ENCODE measurements at regions not wholly inside any gene's neighbourhood (a gene's known extent, or its start where the extent isn't known, plus 50 kb on each side); places are given as distances from the start of the nearest gene placed in this dataset.

DNA sequence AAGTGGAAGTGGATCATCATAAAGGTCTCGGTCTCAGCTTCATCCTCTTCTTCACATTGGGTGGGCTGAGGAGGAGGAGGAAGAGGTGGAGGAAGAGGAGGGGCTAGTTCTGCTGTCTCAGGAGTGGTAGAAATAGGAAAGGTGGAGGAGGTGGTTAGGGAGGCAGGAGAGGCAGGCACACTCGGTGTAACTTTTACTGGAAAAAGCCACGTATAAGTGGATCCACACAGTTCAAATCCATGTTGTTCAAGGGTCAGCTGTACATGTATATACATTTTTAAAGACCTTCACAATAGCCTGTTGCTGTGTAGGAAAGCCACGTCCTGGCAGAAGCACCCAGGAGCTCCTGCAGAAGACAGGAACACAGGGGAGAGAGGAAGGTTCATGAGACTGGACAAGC is 110.3 kb upstream of the RAB12 start:
- POLR2A ChIA-PET, result no interaction called here
- DNase-seq, result no peak
- CTCF ChIA-PET, result no interaction called here
- Histone ChIP-seq H3K4me1 (ENCODE audit: control extremely low read depth in 1 of 4, control insufficient read depth in 4 of 4, insufficient read depth in 4 of 4, low read length in 3 of 4) (no peaks in the 10 kb centered on the region), H3K27ac (ENCODE audit: insufficient read depth in 1 of 2, low read depth in 1 of 2, low read length in 2 of 2, poor library complexity in 1 of 2, severe bottlenecking in 2 of 2) (no peak overlapping the region), H3K27me3 (replicated peaks in 2 of 5; ENCODE audit: control insufficient read depth in 4 of 5, insufficient read depth in 5 of 5, low read length in 4 of 5) (no peaks in the 10 kb centered on the region), H3K4me3 (ENCODE audit: control insufficient read depth in 1 of 7, extremely low read depth in 1 of 7, insufficient read depth in 4 of 7, low read depth in 2 of 7, low read length in 6 of 7) (no peak overlapping the region), H3K36me3 (ENCODE audit: control insufficient read depth in 4 of 4, insufficient read depth in 4 of 4, low read length in 3 of 4) (no peaks in the 10 kb centered on the region), H3K9me3 (ENCODE audit: control extremely low read depth in 1 of 5, control insufficient read depth in 4 of 5, insufficient read depth in 2 of 5, low read depth in 1 of 5, low read length in 4 of 5) (no peaks in the 10 kb centered on the region)
- 100% methylated on average over 1 of the region's 4 CpGs for WGBS (ENCODE audit: insufficient coverage)

DNA sequence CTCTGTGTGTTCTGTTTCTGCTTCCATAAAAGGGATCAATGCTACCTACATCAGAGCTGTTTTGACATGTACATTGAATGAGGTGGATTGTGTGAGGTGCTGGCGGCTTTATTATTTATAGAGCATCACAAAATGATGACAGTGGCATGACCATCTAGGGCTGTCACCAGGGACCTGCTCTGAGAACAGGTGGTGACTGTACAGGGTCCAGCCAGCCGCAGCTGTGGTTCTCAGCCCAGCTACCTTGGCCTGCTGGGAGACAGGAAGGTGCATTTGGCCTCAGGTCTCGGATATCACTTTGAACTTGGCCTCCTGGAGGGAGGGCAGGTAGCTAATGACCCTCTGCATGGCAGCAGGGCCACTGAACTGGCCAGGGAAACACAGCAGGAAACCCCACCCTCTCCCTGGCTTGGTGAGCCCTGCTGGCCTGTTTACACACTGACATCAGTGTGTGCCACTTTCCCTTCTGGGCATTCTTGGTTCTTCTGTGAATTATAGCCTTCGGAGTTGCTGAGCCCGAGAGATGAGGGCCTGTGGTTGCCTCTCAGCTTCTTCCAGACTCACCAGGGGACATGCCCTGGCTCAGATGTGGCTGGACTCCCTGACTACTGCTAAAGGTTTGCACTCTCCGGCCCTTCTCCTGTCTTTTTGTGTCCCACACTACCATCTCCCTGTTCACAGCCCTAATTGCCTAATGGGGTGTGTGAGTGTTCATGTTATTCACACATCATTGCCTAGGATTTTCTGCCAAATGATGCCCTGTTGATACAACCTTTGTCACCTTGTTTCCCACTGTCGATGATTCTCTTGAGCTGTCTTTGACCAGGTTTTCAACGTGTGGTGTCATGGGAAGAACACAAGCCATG is 109.2 kb upstream of the RAB12 start:
- Histone ChIP-seq H3K9me3 (ENCODE audit: control extremely low read depth in 1 of 5, control insufficient read depth in 4 of 5, insufficient read depth in 2 of 5, low read depth in 1 of 5, low read length in 4 of 5) (no peaks in the 10 kb centered on the region), H3K27ac (ENCODE audit: insufficient read depth in 1 of 2, low read depth in 1 of 2, low read length in 2 of 2, poor library complexity in 1 of 2, severe bottlenecking in 2 of 2) (no peak overlapping the region), H3K36me3 (ENCODE audit: control insufficient read depth in 4 of 4, insufficient read depth in 4 of 4, low read length in 3 of 4) (no peaks in the 10 kb centered on the region), H3K27me3 (replicated peaks in 2 of 5; ENCODE audit: control insufficient read depth in 4 of 5, insufficient read depth in 5 of 5, low read length in 4 of 5) (no peaks in the 10 kb centered on the region), H3K4me3 (ENCODE audit: control insufficient read depth in 1 of 7, extremely low read depth in 1 of 7, insufficient read depth in 4 of 7, low read depth in 2 of 7, low read length in 6 of 7) (no peak overlapping the region), H3K4me1 (ENCODE audit: control extremely low read depth in 1 of 4, control insufficient read depth in 4 of 4, insufficient read depth in 4 of 4, low read length in 3 of 4) (no peaks in the 10 kb centered on the region)
- no peak for DNase-seq
- ChIA-PET CTCF (no interaction called here), POLR2A (no interaction called here)
- WGBS (ENCODE audit: insufficient coverage), result 99% methylated on average over 7 of the region's 8 CpGs

DNA sequence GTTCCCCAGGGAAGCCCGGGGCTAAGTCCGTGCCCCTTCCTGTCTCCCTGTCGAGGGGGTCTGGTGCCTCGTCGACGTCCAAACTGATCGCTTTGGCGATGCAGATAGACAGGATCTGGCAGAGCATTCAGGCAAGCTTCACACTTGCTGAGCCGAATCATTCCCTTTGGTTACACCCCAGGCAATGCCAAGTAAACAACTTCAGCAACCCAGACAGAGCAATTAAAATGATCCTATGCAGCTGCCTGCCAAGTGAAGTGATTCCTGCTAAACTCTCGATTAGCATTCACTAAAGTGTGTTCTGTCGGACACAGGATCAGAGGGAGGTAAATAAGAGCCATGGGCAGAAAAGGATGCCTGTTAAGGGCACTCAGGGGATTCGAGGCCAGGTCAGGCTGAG is 108.2 kb upstream of the RAB12 start:
- no peak overlapping the region for H3K4me3 ChIP-seq (ENCODE audit: control insufficient read depth in 1 of 7, extremely low read depth in 1 of 7, insufficient read depth in 4 of 7, low read depth in 2 of 7, low read length in 6 of 7)
- H3K9me3 ChIP-seq (ENCODE audit: control extremely low read depth in 1 of 5, control insufficient read depth in 4 of 5, insufficient read depth in 2 of 5, low read depth in 1 of 5, low read length in 4 of 5), result no peaks in the 10 kb centered on the region
- CTCF ChIA-PET, result no interaction called here
- no peak overlapping the region for H3K27ac ChIP-seq (ENCODE audit: insufficient read depth in 1 of 2, low read depth in 1 of 2, low read length in 2 of 2, poor library complexity in 1 of 2, severe bottlenecking in 2 of 2)
- H3K36me3 ChIP-seq (ENCODE audit: control insufficient read depth in 4 of 4, insufficient read depth in 4 of 4, low read length in 3 of 4), result no peaks in the 10 kb centered on the region
- DNase-seq, result no peak
- WGBS (ENCODE audit: insufficient coverage), result 93% methylated on average over 12 of the region's 12 CpGs
- POLR2A ChIA-PET, result no interaction called here
- H3K27me3 ChIP-seq (replicated peaks in 2 of 5; ENCODE audit: control insufficient read depth in 4 of 5, insufficient read depth in 5 of 5, low read length in 4 of 5), result no peaks in the 10 kb centered on the region
- H3K4me1 ChIP-seq (ENCODE audit: control extremely low read depth in 1 of 4, control insufficient read depth in 4 of 4, insufficient read depth in 4 of 4, low read length in 3 of 4), result no peaks in the 10 kb centered on the region

DNA sequence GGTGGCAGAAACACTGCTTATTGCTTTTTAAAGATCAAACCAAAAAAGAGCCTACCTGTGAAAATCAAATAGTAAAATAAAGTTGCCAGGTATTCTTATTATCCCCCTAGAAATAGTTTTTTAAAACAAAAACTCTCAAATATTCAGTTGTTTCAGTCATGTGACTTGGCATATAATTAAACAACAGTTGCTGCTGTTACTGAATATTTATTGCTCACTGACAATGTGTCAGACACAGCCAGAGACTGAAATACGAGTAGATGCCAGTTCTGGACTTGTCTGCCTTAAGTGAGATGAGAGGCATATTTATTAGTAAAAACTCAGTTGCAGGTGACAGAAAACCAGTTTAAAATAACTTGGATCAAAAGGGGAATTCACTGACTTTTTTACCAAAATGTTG is 106.0 kb upstream of the RAB12 start:
- ChIA-PET POLR2A (no interaction called here), CTCF (no interaction called here)
- no peak for DNase-seq
- no peaks in the 10 kb centered on the region for H3K4me1 ChIP-seq (ENCODE audit: control extremely low read depth in 1 of 4, control insufficient read depth in 4 of 4, insufficient read depth in 4 of 4, low read length in 3 of 4)
- no peaks in the 10 kb centered on the region for H3K27me3 ChIP-seq (replicated peaks in 2 of 5; ENCODE audit: control insufficient read depth in 4 of 5, insufficient read depth in 5 of 5, low read length in 4 of 5)
- H3K4me3 ChIP-seq (ENCODE audit: control insufficient read depth in 1 of 7, extremely low read depth in 1 of 7, insufficient read depth in 4 of 7, low read depth in 2 of 7, low read length in 6 of 7), result no peak overlapping the region
- H3K27ac ChIP-seq (ENCODE audit: insufficient read depth in 1 of 2, low read depth in 1 of 2, low read length in 2 of 2, poor library complexity in 1 of 2, severe bottlenecking in 2 of 2), result no peak overlapping the region
- no peaks in the 10 kb centered on the region for H3K9me3 ChIP-seq (ENCODE audit: control extremely low read depth in 1 of 5, control insufficient read depth in 4 of 5, insufficient read depth in 2 of 5, low read depth in 1 of 5, low read length in 4 of 5)
- 67% methylated on average over 1 of the region's 1 CpG for WGBS (ENCODE audit: insufficient coverage)
- H3K36me3 ChIP-seq (ENCODE audit: control insufficient read depth in 4 of 4, insufficient read depth in 4 of 4, low read length in 3 of 4), result no peaks in the 10 kb centered on the region

DNA sequence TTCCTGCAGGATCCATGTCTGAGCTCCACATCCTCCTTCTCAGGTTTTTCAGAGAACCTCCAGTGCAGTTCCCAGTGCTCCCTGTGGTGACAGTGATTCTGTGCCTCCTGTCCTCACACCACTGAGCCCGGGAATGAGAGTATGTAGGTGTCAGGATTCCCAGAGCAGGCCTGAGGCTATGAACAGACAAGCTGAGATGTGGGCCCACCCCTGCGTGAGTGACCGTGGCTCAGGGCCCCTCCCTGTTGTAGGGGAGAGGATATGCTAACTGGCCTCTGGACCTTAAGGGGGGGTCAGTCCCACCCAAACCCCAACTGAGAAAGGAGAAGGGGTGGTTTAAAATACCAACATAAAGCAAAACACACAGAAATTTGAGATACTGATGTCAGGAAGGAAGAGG is 104.8 kb upstream of the RAB12 start:
- H3K27ac ChIP-seq (ENCODE audit: insufficient read depth in 1 of 2, low read depth in 1 of 2, low read length in 2 of 2, poor library complexity in 1 of 2, severe bottlenecking in 2 of 2), result no peak overlapping the region
- no peak for DNase-seq
- ChIA-PET POLR2A (no interaction called here), CTCF (interaction anchor here (0.5 kb wide), 1 partner anchor 115 kb away, joined by 3 read pairs; no protein-coding TSS in a partner anchor)
- 100% methylated on average over 1 of the region's 3 CpGs for WGBS (ENCODE audit: insufficient coverage)
- H3K27me3 ChIP-seq (replicated peaks in 2 of 5; ENCODE audit: control insufficient read depth in 4 of 5, insufficient read depth in 5 of 5, low read length in 4 of 5), result no peaks in the 10 kb centered on the region
- H3K36me3 ChIP-seq (ENCODE audit: control insufficient read depth in 4 of 4, insufficient read depth in 4 of 4, low read length in 3 of 4), result no peaks in the 10 kb centered on the region
- H3K4me1 ChIP-seq (ENCODE audit: control extremely low read depth in 1 of 4, control insufficient read depth in 4 of 4, insufficient read depth in 4 of 4, low read length in 3 of 4), result no peaks in the 10 kb centered on the region
- no peak overlapping the region for H3K4me3 ChIP-seq (ENCODE audit: control insufficient read depth in 1 of 7, extremely low read depth in 1 of 7, insufficient read depth in 4 of 7, low read depth in 2 of 7, low read length in 6 of 7)
- no peaks in the 10 kb centered on the region for H3K9me3 ChIP-seq (ENCODE audit: control extremely low read depth in 1 of 5, control insufficient read depth in 4 of 5, insufficient read depth in 2 of 5, low read depth in 1 of 5, low read length in 4 of 5)

DNA sequence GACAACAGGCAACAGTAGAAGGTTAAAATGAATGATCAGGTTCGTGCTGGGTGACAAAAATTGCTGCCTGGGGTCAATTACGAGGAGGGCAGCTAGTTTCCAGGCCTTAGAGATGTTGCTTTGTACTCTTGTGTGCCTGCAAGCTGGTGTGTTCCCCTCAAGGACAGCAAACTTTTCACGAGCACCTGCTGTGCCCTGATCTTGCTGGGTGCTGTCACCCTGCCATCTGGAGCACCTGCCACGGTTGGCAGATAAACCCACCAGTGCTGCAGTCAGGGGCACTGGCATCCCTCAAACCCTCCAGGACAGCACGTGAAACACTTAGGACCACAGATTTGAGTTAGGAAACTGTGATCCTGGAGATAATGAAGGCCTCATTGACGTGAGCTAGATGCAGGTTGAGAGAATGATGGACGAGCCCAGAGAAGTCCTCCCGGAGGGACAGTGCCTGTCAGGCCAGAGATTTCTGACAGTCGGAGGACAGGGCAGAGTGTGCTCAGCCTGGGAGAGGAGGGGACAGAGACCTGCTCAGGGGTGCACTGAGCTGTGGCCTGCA is 104.3 kb upstream of the RAB12 start:
- Histone ChIP-seq H3K4me3 (ENCODE audit: control insufficient read depth in 1 of 7, extremely low read depth in 1 of 7, insufficient read depth in 4 of 7, low read depth in 2 of 7, low read length in 6 of 7) (no peak overlapping the region), H3K36me3 (ENCODE audit: control insufficient read depth in 4 of 4, insufficient read depth in 4 of 4, low read length in 3 of 4) (no peaks in the 10 kb centered on the region), H3K9me3 (ENCODE audit: control extremely low read depth in 1 of 5, control insufficient read depth in 4 of 5, insufficient read depth in 2 of 5, low read depth in 1 of 5, low read length in 4 of 5) (no peaks in the 10 kb centered on the region), H3K27ac (ENCODE audit: insufficient read depth in 1 of 2, low read depth in 1 of 2, low read length in 2 of 2, poor library complexity in 1 of 2, severe bottlenecking in 2 of 2) (no peak overlapping the region), H3K4me1 (ENCODE audit: control extremely low read depth in 1 of 4, control insufficient read depth in 4 of 4, insufficient read depth in 4 of 4, low read length in 3 of 4) (no peaks in the 10 kb centered on the region), H3K27me3 (replicated peaks in 2 of 5; ENCODE audit: control insufficient read depth in 4 of 5, insufficient read depth in 5 of 5, low read length in 4 of 5) (no peaks in the 10 kb centered on the region)
- ChIA-PET CTCF (no interaction called here), POLR2A (no interaction called here)
- no peak for DNase-seq
- WGBS (ENCODE audit: insufficient coverage), result 98% methylated on average over 7 of the region's 9 CpGs

DNA sequence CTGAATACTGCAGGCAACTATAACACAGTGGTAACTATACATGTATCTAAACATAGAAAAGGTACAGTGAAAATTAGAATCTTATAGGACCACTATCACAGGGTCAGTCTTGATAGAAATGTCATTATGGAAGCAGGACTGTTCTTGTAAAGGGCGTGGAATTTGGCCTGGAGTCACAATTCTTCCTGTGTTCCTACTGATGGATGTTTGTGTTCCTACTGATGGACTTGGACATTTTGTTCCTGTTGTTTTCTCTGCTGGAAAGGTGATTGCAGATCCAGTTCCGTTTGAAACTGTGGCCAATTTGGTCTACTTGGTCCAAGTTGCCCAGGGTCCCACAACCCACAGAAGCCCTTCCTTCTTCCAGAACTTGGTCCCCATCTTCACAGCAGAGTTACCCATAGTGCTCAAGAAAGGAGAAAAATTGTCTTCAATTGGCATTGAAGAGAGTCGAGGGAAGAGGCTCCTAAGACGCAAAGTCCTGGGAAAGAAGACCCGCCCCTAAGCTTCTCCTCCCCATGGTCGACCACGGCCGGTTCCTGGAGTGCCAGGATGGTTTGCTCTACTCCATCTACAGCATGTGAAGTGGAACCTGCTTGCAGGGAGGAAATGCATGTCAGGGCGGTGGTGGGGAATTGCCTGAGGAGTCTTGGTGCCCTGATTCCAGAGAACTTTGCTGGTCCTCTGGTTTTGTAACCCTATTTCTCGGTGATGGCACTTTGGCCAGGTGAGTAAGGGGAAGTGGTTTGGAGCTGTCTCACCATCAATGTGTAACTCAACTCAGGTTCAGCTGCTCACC is 102.8 kb upstream of the RAB12 start:
- H3K27me3 ChIP-seq (replicated peaks in 2 of 5; ENCODE audit: control insufficient read depth in 4 of 5, insufficient read depth in 5 of 5, low read length in 4 of 5), result no peaks in the 10 kb centered on the region
- H3K27ac ChIP-seq (ENCODE audit: insufficient read depth in 1 of 2, low read depth in 1 of 2, low read length in 2 of 2, poor library complexity in 1 of 2, severe bottlenecking in 2 of 2), result no peak overlapping the region
- no peaks in the 10 kb centered on the region for H3K9me3 ChIP-seq (ENCODE audit: control extremely low read depth in 1 of 5, control insufficient read depth in 4 of 5, insufficient read depth in 2 of 5, low read depth in 1 of 5, low read length in 4 of 5)
- DNase-seq, result no peak
- H3K4me3 ChIP-seq (ENCODE audit: control insufficient read depth in 1 of 7, extremely low read depth in 1 of 7, insufficient read depth in 4 of 7, low read depth in 2 of 7, low read length in 6 of 7), result no peak overlapping the region
- 96% methylated on average over 8 of the region's 10 CpGs for WGBS (ENCODE audit: insufficient coverage)
- POLR2A ChIA-PET, result no interaction called here
- CTCF ChIA-PET, result no interaction called here
- H3K4me1 ChIP-seq (ENCODE audit: control extremely low read depth in 1 of 4, control insufficient read depth in 4 of 4, insufficient read depth in 4 of 4, low read length in 3 of 4), result peaks cover 0 to 3% (median 0%) of the 10 kb centered on the region in 4 experiments
- H3K36me3 ChIP-seq (ENCODE audit: control insufficient read depth in 4 of 4, insufficient read depth in 4 of 4, low read length in 3 of 4), result no peaks in the 10 kb centered on the region
